SK-N-SH (cell line): ENCODE measurements at regions not wholly inside any gene's neighbourhood (a gene's known extent, or its start where the extent isn't known, plus 50 kb on each side); places are given as distances from the start of the nearest gene placed in this dataset.

Experiments used
- CTCF ChIP-seq: fragments of 200-600 bp; sonication (generic); IDR thresholded peaks from 2 replicates; pipeline ENCODE4 v1.6.1; 2017; ENCODE audit warnings: antibody characterized with exemption, mild to moderate bottlenecking, moderate library complexity
- EP300 ChIP-seq, 2 experiments: IDR thresholded peaks; 2 replicates each; pipeline versions ENCODE4 v1.4.0 to v1.6.1; 2012; ENCODE audit warnings: borderline replicate concordance in 1 of 2, low read depth in 1 of 2, low read length in 1 of 2
- EZH2phosphoT487 ChIP-seq: fragments of 200-600 bp; sonication (generic); IDR thresholded peaks from 2 replicates; pipeline ENCODE4 v1.6.1; 2017; ENCODE audit warnings: low read depth, mixed run types, mild to moderate bottlenecking, antibody characterized with exemption, moderate library complexity, borderline replicate concordance
- FOSL2 ChIP-seq: IDR thresholded peaks from 2 replicates; pipeline ENCODE4 v1.4.0; 2012; ENCODE audit warnings: low read depth, mild to moderate bottlenecking, moderate library complexity, borderline replicate concordance
- MEF2A ChIP-seq: IDR thresholded peaks from 2 replicates; pipeline ENCODE4 v1.4.0; 2012; ENCODE audit warnings: low read depth, borderline replicate concordance
- POLR2AphosphoS5 ChIP-seq: IDR thresholded peaks from 2 replicates; pipeline ENCODE4 v1.6.1; 2012; ENCODE audit warnings: low read depth, low read length
- SMC3 ChIP-seq: IDR thresholded peaks from 2 replicates; pipeline ENCODE4 v1.6.1; 2012; ENCODE audit warnings: low read depth, low read length, improper control_type of control experiment
- TAF1 ChIP-seq: IDR thresholded peaks from 2 replicates; pipeline ENCODE4 v1.6.1; 2012; ENCODE audit warnings: low read depth, mild to moderate bottlenecking, low read length, moderate library complexity, borderline replicate concordance
- TEAD4 ChIP-seq: IDR thresholded peaks from 2 replicates; pipeline ENCODE4 v1.4.0; 2012; ENCODE audit warnings: mild to moderate bottlenecking, borderline replicate concordance; ENCODE audit not compliant: insufficient read depth
- USF1 ChIP-seq: IDR thresholded peaks from 2 replicates; pipeline ENCODE4 v1.4.0; 2012; ENCODE audit warnings: low read depth, borderline replicate concordance
- YY1 ChIP-seq: IDR thresholded peaks from 2 replicates; pipeline ENCODE4 v1.4.0; 2012; ENCODE audit warnings: low read depth, mild to moderate bottlenecking
- ZBTB33 ChIP-seq: IDR thresholded peaks from 2 replicates; pipeline ENCODE4 v1.4.0; 2012; ENCODE audit warnings: low read depth, borderline replicate concordance

- TF ChIP-seq ZBTB33, result no peak
- TF ChIP-seq CTCF, result no peak
- TF ChIP-seq FOSL2, result no peak
- TF ChIP-seq TAF1, result no peak
- TF ChIP-seq EZH2phosphoT487, result no peak
- no peak for TF ChIP-seq SMC3
- no peak for TF ChIP-seq YY1
- no peak for TF ChIP-seq USF1
- no peak for TF ChIP-seq MEF2A
- TF ChIP-seq EP300 (IDR thresholded peaks at IDR 0.05; ENCODE audit: borderline replicate concordance in 1 of 2, low read depth in 1 of 2, low read length in 1 of 2), result no peak
- TF ChIP-seq POLR2AphosphoS5, result no peak
- TF ChIP-seq TEAD4, result no peak
These were observed 431.1 kb downstream of the PRELID2 start for GRCh38 chr5:145403992-145404391.
